ENCODE measurements at regions not wholly inside any gene's neighbourhood (a gene's known extent, or its start where the extent isn't known, plus 50 kb on each side); places are given as distances from the start of the nearest gene placed in this dataset.
"Not testable (repeated sequence)": the region's sequence is repeated elsewhere in the genome, so short reads cannot be mapped to it uniquely, and the experiment has no call there.

- DNase-seq (ENCODE audit: low read depth), result no peak
These were observed 548.3 kb downstream of the MN1 start for GRCh38 chr22:27253108-27253902.

- not testable (repeated sequence) for DNase-seq (ENCODE audit: low read depth)
These were observed 547.5 kb downstream of the MN1 start for GRCh38 chr22:27254063-27254462.

DNA sequence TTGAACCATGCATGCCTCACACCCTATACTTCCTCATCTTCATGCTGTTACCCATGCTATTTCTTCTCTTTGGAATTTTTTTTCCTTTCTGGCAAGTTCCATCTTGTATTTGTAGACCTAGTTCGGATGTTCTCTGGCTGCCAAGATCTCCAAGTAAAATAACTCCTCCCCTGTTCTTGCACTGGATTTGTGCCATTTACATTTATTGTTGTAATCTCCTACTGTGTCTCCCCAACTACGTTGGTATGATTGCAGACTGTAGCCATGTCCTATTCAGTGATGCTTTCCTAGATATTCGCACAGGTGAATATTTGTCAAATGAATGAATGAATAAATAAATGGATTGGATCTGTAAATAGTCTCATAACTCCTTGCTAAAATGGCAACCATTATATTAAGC, 546.0 kb downstream of the MN1 start:
- DNase-seq (ENCODE audit: low read depth), result no peak

DNA sequence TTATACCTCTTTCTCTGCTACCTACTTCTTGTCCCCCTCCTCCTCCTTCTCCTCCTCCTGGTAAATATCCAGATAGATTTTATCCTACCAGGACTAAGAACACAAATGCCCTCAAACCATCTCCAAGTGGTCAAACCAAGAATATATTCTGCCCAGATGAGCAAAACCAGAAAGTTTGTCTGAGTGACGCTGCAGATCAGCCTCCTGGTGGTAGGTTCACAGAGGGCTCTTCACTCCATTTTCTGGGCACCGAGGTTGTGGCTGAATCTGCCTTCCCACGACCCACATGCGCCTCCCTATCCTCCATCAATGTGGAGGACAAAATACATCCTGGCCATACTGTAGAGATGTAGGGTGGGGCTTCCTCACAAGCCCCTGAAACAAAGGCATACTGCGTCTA, 543.6 kb downstream of the MN1 start:
- no peak for DNase-seq (ENCODE audit: low read depth)

- no peak for DNase-seq (ENCODE audit: low read depth)
These were observed 542.9 kb downstream of the MN1 start for GRCh38 chr22:27258616-27259172.

DNA sequence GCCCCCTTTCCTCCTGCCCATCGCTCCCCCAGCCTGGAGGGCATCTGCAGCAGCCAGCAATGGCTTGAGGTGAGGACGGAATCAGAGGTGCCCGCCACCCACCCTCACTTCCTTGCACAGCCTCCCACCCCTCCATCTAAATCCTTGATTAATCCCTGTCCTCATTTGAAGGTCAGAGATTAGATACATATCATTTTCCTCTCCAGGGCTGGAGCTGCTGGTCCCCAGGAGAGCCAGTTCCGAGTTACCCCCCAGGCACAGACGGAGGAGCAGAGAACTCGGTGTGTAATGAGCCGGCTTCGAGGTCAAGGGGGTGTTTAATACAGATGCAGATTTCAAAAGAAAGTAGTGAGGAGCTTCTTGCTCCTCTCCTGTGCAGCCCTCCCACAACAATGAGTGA, 542.1 kb downstream of the MN1 start:
- no peak for DNase-seq (ENCODE audit: low read depth)

- no peak for DNase-seq (ENCODE audit: low read depth)
These were observed 541.4 kb downstream of the MN1 start for GRCh38 chr22:27260087-27260698.

- DNase-seq (ENCODE audit: low read depth), result no peak
These were observed 539.2 kb downstream of the MN1 start for GRCh38 chr22:27262361-27262760.

DNA sequence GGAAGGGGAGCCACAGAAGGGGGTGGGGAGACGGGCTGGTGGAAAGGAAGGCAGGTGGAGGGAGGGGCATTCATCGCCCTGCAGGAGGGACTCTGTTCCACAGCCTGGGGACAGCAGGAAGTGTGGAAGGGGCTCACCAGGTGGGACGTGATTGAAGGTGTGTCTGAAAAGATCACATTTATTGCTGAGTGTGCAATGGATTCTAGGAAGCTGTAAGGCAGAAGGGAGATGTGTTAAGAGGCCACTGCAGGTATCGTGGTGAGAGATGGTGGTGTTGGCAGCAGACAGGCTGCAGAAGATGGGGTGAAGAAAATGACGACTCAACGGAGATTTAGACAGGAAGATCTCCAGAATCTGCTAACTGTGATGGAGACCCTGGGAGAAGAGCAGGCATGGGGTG, 537.4 kb downstream of the MN1 start:
- no peak for DNase-seq (ENCODE audit: low read depth)

- no peak for DNase-seq (ENCODE audit: low read depth)
These were observed 534.4 kb downstream of the MN1 start for GRCh38 chr22:27267145-27267544.

DNA sequence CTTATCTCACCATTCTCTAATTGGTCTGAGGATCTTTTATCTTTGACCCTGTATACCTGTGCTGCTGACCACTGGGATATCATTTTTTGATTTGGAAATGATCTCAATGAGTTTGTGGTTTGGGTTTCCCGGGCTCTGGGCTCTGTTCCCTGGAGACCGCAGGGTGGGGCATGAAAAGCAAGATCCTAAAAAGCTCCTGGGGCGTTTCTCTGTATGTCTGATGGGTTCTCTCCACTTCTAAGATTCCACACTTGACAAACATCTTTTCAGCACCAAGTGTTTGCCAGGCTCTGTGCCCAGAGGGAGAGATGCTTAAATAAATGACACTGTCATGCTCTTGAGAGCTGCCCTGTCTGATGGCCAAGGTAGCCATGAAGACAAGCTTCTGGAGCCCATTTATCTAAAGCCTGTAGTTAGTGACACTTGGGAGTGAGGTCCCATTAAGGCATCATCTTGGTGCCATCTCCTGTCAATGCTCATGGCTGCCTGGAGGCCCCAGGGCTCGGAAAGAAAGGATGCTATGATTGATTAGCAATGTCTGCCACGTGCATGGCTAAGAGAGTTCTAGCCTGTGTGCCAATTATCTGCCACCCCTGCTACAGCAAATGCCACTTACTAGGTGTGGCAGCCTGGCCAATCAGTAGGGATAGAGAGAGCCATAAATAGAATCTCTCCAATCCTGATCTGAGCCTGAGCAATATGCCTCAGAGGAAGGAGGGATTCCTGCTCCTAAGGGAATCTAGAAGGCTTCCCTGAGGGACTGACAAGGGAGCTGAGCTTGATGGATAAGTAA, 531.6 kb downstream of the MN1 start:
- no peak for DNase-seq (ENCODE audit: low read depth)

DNA sequence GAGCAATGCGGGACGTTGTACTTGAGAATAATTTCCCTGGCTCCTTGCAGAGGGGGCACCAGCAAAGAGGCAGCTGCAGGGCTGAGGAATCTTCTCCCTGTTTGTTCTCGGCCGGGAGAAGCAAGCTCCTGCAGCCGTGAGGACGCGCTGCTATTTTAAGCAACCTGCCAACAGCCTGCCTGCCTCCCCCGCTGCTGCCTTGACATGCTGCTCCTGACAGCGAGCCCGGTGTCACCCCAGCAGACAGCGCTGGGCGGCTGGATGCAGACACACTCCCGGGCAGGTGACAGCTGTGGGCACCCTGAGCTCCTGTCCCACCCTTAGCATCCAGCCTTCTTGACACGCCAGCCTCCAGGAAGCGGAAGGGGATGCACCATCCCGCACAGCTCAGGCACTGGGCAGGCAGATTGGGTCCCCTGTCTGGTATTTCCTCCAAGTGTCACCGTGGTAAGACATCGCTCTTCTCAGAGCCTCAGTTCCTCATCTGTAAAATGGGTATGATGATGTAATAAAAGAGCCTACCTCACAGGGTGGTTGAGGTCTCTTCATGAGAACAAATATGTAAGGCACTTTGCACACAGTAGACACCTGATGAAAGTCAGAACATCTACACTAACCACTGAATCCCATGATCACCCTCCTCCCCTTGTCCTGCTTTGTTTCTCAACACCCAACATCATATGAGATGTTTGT, 530.6 kb downstream of the MN1 start:
- DNase-seq (ENCODE audit: low read depth), result no peak

DNA sequence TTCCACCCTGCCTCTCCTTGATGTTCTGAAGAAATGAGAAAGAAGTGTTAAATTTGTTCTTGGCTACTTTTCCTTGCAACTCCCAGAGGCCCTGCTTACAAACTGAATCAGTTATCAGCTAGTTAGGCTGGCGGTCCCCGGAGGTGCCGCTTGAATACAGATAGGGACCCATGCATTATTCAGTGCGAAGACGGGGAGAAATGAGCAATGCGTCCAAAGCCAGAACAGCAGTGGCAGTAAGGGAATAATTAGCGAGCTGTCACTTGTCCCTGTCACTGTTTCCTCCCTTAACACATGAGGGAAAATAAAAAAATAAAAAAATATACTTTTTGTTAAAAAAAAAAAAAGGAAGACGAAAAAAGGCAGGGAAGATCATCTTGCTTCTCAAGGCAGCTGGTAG, 528.1 kb downstream of the MN1 start:
- DNase-seq (ENCODE audit: low read depth), result no peak

GRCh38 chr22:27273853-27274252, 527.7 kb downstream of the MN1 start:
- DNase-seq (ENCODE audit: low read depth), result no peak

DNA sequence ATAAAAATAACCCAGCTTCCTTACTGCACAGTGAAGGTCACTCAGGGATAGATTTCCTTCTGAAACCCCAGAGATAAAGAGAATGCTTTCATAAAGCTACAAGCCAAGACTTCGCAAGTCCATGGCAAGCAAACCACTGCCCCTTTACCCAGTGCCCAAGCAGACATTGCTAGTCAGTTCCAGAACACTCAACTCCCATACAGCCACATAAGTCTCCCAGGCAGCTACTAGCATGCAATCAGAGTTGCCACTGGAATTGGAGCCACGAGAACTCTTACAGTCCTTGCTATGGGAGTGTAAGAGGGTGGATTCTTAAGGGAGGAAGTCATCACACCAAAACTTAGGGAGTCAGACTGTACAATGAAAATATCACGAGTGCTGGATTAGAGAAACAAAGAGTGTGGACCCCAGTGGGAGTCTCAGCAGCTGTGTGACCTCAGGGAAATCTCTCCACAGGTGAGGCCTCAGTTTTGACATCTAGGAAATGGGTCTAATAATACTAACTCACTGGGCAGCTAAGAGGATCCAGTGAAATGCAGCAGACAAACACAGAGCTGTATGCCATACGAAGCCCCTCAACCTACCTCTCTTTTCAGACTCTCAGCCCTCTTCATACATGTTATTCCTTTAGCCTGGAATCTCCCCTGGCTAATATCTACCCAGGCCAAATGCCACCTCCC, 526.6 kb downstream of the MN1 start:
- DNase-seq (ENCODE audit: low read depth), result no peak

DNA sequence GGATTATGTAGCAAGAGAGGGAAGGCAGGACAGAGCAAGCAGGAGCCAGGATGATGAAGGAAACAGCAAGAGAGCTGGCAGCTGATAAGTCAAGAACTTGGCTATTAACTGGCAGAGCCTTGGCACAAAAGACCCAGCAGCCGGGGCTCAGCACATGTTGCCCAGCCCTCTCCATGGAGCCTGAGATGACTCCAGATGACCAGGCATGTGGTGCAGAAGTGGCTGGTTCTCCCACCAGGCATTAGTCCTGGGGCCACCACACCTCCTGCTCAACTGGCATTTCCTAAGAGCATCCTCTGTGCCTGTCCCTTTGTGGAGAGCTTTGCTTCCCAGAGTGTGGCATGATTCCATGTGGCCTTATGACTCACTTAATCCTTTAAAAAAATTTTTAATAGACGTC, 522.6 kb downstream of the MN1 start:
- DNase-seq (ENCODE audit: low read depth), result no peak

DNA sequence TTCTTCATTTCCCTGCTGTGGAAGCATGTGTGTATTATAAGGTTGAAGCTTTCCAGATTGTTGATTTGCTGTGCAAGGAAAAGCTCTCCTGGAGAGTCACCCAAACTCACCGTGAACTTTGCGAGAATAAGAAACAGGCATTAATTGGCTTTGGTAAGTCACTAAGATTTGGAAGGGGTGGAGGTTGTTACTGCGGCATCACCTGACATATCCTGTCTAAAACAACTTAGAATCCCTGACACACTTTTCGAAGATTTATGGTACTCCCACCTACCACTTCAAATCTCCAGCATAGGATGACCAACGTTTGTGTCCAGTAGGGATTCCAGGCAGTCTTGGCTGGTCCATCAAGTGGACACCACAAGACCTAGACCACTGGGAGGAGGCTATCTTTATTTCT, 518.3 kb downstream of the MN1 start:
- no peak for DNase-seq (ENCODE audit: low read depth)

- DNase-seq (ENCODE audit: low read depth), result peak; percentile 74
These were observed 517.8 kb downstream of the MN1 start for GRCh38 chr22:27283714-27284113.

DNA sequence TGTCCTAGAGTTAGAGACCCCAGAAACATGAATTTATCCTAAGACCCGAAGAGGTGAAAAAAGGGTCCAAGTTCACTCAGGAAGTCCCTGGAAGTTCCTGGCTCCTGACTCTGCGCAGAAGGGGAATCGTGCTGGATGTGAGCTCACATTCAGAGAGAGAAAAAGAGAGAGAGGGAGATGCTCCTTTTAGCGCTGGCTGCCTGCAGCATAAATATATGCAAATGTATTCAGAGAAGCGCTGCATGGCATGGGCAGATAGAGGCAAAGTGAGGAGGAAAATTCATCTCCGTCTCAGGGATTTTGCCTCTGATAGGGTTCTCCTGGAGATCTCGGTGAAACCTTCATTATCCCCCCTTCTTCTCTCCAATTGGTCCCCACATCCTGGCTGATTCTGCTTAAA, 517.2 kb downstream of the MN1 start:
- no peak for DNase-seq (ENCODE audit: low read depth)

GRCh38 chr22:27286711-27287110, 514.8 kb downstream of the MN1 start:
- DNase-seq (ENCODE audit: low read depth), result no peak

GRCh38 chr22:27292542-27293299, 508.8 kb downstream of the MN1 start:
- DNase-seq (ENCODE audit: low read depth), result no peak

All from CMK (cell line).